ENCODE measurements at regions not wholly inside any gene's neighbourhood (a gene's known extent, or its start where the extent isn't known, plus 50 kb on each side); places are given as distances from the start of the nearest gene placed in this dataset.

DNA sequence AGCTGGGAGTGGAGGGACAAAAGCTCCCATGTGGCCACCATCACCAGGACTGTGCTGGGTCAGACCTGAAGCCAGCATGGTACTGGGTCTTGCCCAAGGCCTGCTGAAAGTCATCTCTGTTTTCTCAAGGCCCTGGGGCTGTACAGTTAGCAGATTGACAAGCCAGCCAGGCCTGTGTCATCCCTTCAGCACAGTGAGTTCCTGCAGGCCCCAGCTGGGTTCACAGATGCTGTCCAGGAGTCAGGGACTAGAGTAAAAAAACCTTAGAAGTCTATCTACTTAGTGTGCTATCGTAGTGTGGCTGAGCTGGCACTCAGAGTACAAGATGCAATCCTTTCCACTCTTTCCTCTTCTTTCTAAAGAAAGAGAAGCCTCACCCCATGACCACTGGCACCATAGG is 246.0 kb upstream of the NAALADL2 start:
- TF ChIP-seq ZNF202 (tag by site-specific recombination; IDR thresholded peaks at IDR 0.05; ENCODE audit: borderline replicate concordance) (no peak), ZNF776 (tag by site-specific recombination; IDR thresholded peaks at IDR 0.05; ENCODE audit: borderline replicate concordance) (no peak), ZSCAN16 (tag by site-specific recombination; IDR thresholded peaks at IDR 0.05) (no peak)
- TF ChIP-seq, protein P1, sequence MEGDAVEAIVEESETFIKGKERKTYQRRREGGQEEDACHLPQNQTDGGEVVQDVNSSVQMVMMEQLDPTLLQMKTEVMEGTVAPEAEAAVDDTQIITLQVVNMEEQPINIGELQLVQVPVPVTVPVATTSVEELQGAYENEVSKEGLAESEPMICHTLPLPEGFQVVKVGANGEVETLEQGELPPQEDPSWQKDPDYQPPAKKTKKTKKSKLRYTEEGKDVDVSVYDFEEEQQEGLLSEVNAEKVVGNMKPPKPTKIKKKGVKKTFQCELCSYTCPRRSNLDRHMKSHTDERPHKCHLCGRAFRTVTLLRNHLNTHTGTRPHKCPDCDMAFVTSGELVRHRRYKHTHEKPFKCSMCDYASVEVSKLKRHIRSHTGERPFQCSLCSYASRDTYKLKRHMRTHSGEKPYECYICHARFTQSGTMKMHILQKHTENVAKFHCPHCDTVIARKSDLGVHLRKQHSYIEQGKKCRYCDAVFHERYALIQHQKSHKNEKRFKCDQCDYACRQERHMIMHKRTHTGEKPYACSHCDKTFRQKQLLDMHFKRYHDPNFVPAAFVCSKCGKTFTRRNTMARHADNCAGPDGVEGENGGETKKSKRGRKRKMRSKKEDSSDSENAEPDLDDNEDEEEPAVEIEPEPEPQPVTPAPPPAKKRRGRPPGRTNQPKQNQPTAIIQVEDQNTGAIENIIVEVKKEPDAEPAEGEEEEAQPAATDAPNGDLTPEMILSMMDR (tag by site-specific recombination; IDR thresholded peaks at IDR 0.05): no peak

Measured in HEK293 (cell line).